ENCODE measurements at regions not wholly inside any gene's neighbourhood (a gene's known extent, or its start where the extent isn't known, plus 50 kb on each side); places are given as distances from the start of the nearest gene placed in this dataset.

DNA sequence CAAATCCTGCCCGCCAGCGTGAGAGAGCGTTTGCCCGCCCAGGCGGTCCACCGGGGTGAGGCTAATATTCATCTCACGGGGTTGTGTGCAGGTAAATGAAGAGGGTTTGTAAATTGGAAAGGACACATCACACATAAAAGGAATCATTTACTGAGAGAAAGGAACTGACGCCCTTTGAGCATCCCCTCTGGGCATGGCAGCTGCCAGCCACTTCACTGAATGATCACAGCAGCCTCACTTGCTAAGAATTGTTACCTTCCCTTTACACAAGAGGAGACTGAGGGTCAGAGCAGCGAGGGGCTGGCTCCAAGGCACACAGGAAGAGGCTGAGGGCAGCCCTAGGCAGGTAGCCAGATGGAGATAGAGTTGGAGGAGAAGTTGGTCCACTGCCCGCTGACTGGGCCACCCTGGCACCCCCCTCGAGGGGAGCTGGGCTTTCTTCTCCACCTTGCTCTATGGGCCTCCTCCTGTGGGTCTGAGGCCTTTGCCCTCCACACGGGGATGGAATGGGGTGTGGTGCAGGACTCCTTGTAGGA, 96.0 kb downstream of the FOXD2 start:
- Histone ChIP-seq H3K9ac (ENCODE audit: low read depth, low read length, poor library complexity, severe bottlenecking) (no peak overlapping the region), H3F3A (ENCODE audit: low read depth) (no peaks in the 10 kb centered on the region), H3K4me2 (ENCODE audit: low read depth, low read length, poor library complexity, severe bottlenecking) (no peak overlapping the region), H3K4me1 (ENCODE audit: insufficient read depth, low read length, poor library complexity, severe bottlenecking) (no peaks in the 10 kb centered on the region), H4K20me1 (ENCODE audit: insufficient read depth, low read length, poor library complexity, severe bottlenecking) (no peaks in the 10 kb centered on the region), H3K9me3 (ENCODE audit: insufficient read depth, low read depth, low read length) (peaks cover 7% of the 10 kb centered on the region; the same call in 1 of the 2 replicates), H2AFZ (ENCODE audit: low read length) (no peak overlapping the region), H3K36me3 (ENCODE audit: insufficient read depth, low read length) (no peaks in the 10 kb centered on the region), H3K4me3 (ENCODE audit: low read length, poor library complexity, severe bottlenecking) (no peak overlapping the region), H3K27me3 (ENCODE audit: insufficient read depth, low read length, poor library complexity, severe bottlenecking) (no peaks in the 10 kb centered on the region), H3K79me2 (ENCODE audit: insufficient read depth, low read length) (no peaks in the 10 kb centered on the region), H3K9me2 (replicated peaks; ENCODE audit: low read depth, low read length) (no peaks in the 10 kb centered on the region)
- TF ChIP-seq, protein P1, sequence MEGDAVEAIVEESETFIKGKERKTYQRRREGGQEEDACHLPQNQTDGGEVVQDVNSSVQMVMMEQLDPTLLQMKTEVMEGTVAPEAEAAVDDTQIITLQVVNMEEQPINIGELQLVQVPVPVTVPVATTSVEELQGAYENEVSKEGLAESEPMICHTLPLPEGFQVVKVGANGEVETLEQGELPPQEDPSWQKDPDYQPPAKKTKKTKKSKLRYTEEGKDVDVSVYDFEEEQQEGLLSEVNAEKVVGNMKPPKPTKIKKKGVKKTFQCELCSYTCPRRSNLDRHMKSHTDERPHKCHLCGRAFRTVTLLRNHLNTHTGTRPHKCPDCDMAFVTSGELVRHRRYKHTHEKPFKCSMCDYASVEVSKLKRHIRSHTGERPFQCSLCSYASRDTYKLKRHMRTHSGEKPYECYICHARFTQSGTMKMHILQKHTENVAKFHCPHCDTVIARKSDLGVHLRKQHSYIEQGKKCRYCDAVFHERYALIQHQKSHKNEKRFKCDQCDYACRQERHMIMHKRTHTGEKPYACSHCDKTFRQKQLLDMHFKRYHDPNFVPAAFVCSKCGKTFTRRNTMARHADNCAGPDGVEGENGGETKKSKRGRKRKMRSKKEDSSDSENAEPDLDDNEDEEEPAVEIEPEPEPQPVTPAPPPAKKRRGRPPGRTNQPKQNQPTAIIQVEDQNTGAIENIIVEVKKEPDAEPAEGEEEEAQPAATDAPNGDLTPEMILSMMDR (conservative IDR thresholded peaks at IDR 0.05; ENCODE audit: low read length), result no peak
- no peak for TF ChIP-seq EZH2phosphoT487 (IDR thresholded peaks at IDR 0.05; ENCODE audit: borderline replicate concordance)

DNA sequence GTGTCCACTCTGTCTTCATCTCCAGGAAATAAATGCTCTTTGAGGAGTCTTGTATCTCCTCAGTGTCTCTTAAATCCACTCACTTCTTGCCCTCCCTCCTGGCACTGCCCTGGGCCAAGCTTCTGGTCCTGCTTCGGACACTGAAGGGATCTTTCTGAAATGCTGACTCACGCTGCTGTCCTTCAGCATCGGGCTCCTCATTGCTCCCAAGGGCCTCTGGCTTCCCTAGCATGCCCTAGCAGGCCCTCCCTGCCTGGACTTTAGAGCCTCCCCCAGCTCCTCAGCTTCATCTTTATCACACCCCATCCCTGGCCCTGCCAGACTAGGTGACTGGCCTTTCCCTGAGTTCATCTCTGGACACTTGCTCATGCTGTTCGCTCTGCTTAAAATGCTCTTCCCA, 96.6 kb downstream of the FOXD2 start:
- Histone ChIP-seq H3K27me3 (ENCODE audit: insufficient read depth, low read length, poor library complexity, severe bottlenecking) (no peaks in the 10 kb centered on the region), H3F3A (ENCODE audit: low read depth) (no peaks in the 10 kb centered on the region), H3K4me1 (ENCODE audit: insufficient read depth, low read length, poor library complexity, severe bottlenecking) (no peaks in the 10 kb centered on the region), H3K4me2 (ENCODE audit: low read depth, low read length, poor library complexity, severe bottlenecking) (no peak overlapping the region), H3K36me3 (ENCODE audit: insufficient read depth, low read length) (no peaks in the 10 kb centered on the region), H3K9ac (ENCODE audit: low read depth, low read length, poor library complexity, severe bottlenecking) (no peak overlapping the region), H4K20me1 (ENCODE audit: insufficient read depth, low read length, poor library complexity, severe bottlenecking) (no peaks in the 10 kb centered on the region), H3K9me2 (replicated peaks; ENCODE audit: low read depth, low read length) (no peaks in the 10 kb centered on the region), H3K79me2 (ENCODE audit: insufficient read depth, low read length) (no peaks in the 10 kb centered on the region), H3K9me3 (ENCODE audit: insufficient read depth, low read depth, low read length) (peaks cover 1% of the 10 kb centered on the region; the same call in 1 of the 2 replicates), H2AFZ (ENCODE audit: low read length) (no peak overlapping the region), H3K4me3 (ENCODE audit: low read length, poor library complexity, severe bottlenecking) (no peak overlapping the region)
- TF ChIP-seq, protein P1 (conservative IDR thresholded peaks at IDR 0.05; ENCODE audit: low read length), result no peak
- TF ChIP-seq EZH2phosphoT487 (IDR thresholded peaks at IDR 0.05; ENCODE audit: borderline replicate concordance), result no peak

DNA sequence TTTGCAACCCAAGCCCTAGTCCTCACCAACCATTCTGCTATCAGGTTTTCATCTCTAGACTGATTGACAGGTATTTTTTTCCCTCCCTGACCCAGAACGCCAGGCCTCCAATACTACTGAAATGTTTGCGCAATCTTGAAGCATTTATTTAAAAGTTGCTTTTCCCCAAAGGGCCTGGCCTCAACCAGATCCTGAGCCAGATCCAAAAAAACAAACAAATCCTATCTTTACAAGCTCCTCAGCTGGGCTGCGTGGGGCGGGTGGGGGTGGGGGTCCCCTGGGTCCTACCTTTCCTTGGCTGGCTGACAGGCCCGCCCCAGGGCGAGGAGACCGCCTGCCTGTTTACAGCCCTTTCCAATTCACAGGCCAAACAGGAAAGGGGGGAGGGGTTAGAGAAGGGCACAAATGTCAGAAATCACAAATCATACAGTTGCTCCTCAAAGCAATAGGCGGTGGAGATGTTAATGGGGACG, 98.8 kb downstream of the FOXD2 start:
- H3K36me3 ChIP-seq (ENCODE audit: insufficient read depth, low read length), result no peaks in the 10 kb centered on the region
- no peak overlapping the region for H2AFZ ChIP-seq (ENCODE audit: low read length)
- no peaks in the 10 kb centered on the region for H3K27me3 ChIP-seq (ENCODE audit: insufficient read depth, low read length, poor library complexity, severe bottlenecking)
- no peaks in the 10 kb centered on the region for H3K4me1 ChIP-seq (ENCODE audit: insufficient read depth, low read length, poor library complexity, severe bottlenecking)
- no peaks in the 10 kb centered on the region for H3K9me3 ChIP-seq (ENCODE audit: insufficient read depth, low read depth, low read length)
- TF ChIP-seq, protein P1 (conservative IDR thresholded peaks at IDR 0.05; ENCODE audit: low read length), result no peak
- TF ChIP-seq EZH2phosphoT487 (IDR thresholded peaks at IDR 0.05; ENCODE audit: borderline replicate concordance), result no peak
- no peaks in the 10 kb centered on the region for H4K20me1 ChIP-seq (ENCODE audit: insufficient read depth, low read length, poor library complexity, severe bottlenecking)
- no peak overlapping the region for H3K4me3 ChIP-seq (ENCODE audit: low read length, poor library complexity, severe bottlenecking)
- no peak overlapping the region for H3K9ac ChIP-seq (ENCODE audit: low read depth, low read length, poor library complexity, severe bottlenecking)
- H3F3A ChIP-seq (ENCODE audit: low read depth), result no peaks in the 10 kb centered on the region
- H3K79me2 ChIP-seq (ENCODE audit: insufficient read depth, low read length), result no peaks in the 10 kb centered on the region
- H3K4me2 ChIP-seq (ENCODE audit: low read depth, low read length, poor library complexity, severe bottlenecking), result no peak overlapping the region
- no peaks in the 10 kb centered on the region for H3K9me2 ChIP-seq (replicated peaks; ENCODE audit: low read depth, low read length)

All from Loucy (cell line).